ES-I3 (cell line): ENCODE measurements at regions not wholly inside any gene's neighbourhood (a gene's known extent, or its start where the extent isn't known, plus 50 kb on each side); places are given as distances from the start of the nearest gene placed in this dataset.

Source experiments
- H3K36me3 ChIP-seq: 2 replicates; pipeline ENCODE4 v1.6.1; 2013; ENCODE audit warnings: mild to moderate bottlenecking, low read length, control low read depth, moderate library complexity; ENCODE audit not compliant: insufficient read depth
- H3K4me1 ChIP-seq: 2 replicates; pipeline ENCODE4 v1.6.1; 2013; ENCODE audit warnings: mild to moderate bottlenecking, control low read depth, low read length; ENCODE audit not compliant: insufficient read depth
- H3K9ac ChIP-seq: 2 replicates; pipeline ENCODE4 v1.6.1; 2013; ENCODE audit warnings: low read depth, mild to moderate bottlenecking, low read length, moderate library complexity
- H3K9me3 ChIP-seq: 2 replicates; pipeline ENCODE4 v1.6.1; 2013; ENCODE audit warnings: mild to moderate bottlenecking, low read length, moderate library complexity; ENCODE audit not compliant: control insufficient read depth, insufficient read depth

GRCh38 chr5:135242866-135243555 is 156.0 kb downstream of the MACROH2A1 start:
- Histone ChIP-seq H3K4me1 (peaks cover 16% of the 10 kb centered on the region; the same call in 1 of the 2 replicates), H3K36me3 (no peaks in the 10 kb centered on the region), H3K9ac (no peak overlapping the region), H3K9me3 (no peaks in the 10 kb centered on the region)

- Histone ChIP-seq H3K4me1 (peaks cover 11% of the 10 kb centered on the region; the same call in 1 of the 2 replicates), H3K36me3 (no peaks in the 10 kb centered on the region), H3K9ac (no peak overlapping the region), H3K9me3 (no peaks in the 10 kb centered on the region)
Observed at GRCh38 chr5:135242021-135242865, 156.8 kb downstream of the MACROH2A1 start.

- Histone ChIP-seq H3K4me1 (peaks cover 4% of the 10 kb centered on the region; the same call in 1 of the 2 replicates), H3K36me3 (no peaks in the 10 kb centered on the region), H3K9me3 (no peaks in the 10 kb centered on the region), H3K9ac (no peak overlapping the region)
Observed at GRCh38 chr5:135241536-135241935, 157.5 kb downstream of the MACROH2A1 start.

GRCh38 chr5:135240781-135241360 is 158.2 kb downstream of the MACROH2A1 start:
- Histone ChIP-seq H3K36me3 (no peaks in the 10 kb centered on the region), H3K4me1 (no peaks in the 10 kb centered on the region), H3K9me3 (no peaks in the 10 kb centered on the region), H3K9ac (no peak overlapping the region)

- no peaks in the 10 kb centered on the region for H3K4me1 ChIP-seq
- H3K9ac ChIP-seq, result no peak overlapping the region
- no peaks in the 10 kb centered on the region for H3K9me3 ChIP-seq
- no peaks in the 10 kb centered on the region for H3K36me3 ChIP-seq
Observed at GRCh38 chr5:135240283-135240633, 158.8 kb downstream of the MACROH2A1 start.

- Histone ChIP-seq H3K9me3 (no peaks in the 10 kb centered on the region), H3K4me1 (no peaks in the 10 kb centered on the region), H3K36me3 (no peaks in the 10 kb centered on the region), H3K9ac (no peak overlapping the region)
Observed at GRCh38 chr5:135239453-135240282, 159.4 kb downstream of the MACROH2A1 start.

- H3K4me1 ChIP-seq, result no peaks in the 10 kb centered on the region
- H3K9ac ChIP-seq, result no peak overlapping the region
- no peaks in the 10 kb centered on the region for H3K9me3 ChIP-seq
- no peaks in the 10 kb centered on the region for H3K36me3 ChIP-seq
Observed at GRCh38 chr5:135238622-135239452, 160.2 kb downstream of the MACROH2A1 start.

GRCh38 chr5:135237748-135238103 is 161.3 kb downstream of the MACROH2A1 start:
- no peaks in the 10 kb centered on the region for H3K36me3 ChIP-seq
- no peaks in the 10 kb centered on the region for H3K4me1 ChIP-seq
- no peaks in the 10 kb centered on the region for H3K9me3 ChIP-seq
- no peak overlapping the region for H3K9ac ChIP-seq

GRCh38 chr5:135236908-135237747 is 161.9 kb downstream of the MACROH2A1 start:
- Histone ChIP-seq H3K36me3 (no peaks in the 10 kb centered on the region), H3K9ac (no peak overlapping the region), H3K9me3 (no peaks in the 10 kb centered on the region), H3K4me1 (no peaks in the 10 kb centered on the region)

GRCh38 chr5:135236228-135236907 is 162.7 kb downstream of the MACROH2A1 start:
- Histone ChIP-seq H3K4me1 (no peaks in the 10 kb centered on the region), H3K9ac (no peak overlapping the region), H3K36me3 (no peaks in the 10 kb centered on the region), H3K9me3 (no peaks in the 10 kb centered on the region)

- H3K4me1 ChIP-seq, result no peaks in the 10 kb centered on the region
- no peak overlapping the region for H3K9ac ChIP-seq
- H3K9me3 ChIP-seq, result no peaks in the 10 kb centered on the region
- H3K36me3 ChIP-seq, result no peaks in the 10 kb centered on the region
Observed at GRCh38 chr5:135235551-135236227, 163.3 kb downstream of the MACROH2A1 start.
